Stromal cell of bone marrow (primary cell): ENCODE measurements at regions not wholly inside any gene's neighbourhood (a gene's known extent, or its start where the extent isn't known, plus 50 kb on each side); places are given as distances from the start of the nearest gene placed in this dataset.
A peak's percentile ranks its signal among the peaks of the same experiment; 100 is the strongest.
"Not testable (repeated sequence)": the region's sequence is repeated elsewhere in the genome, so short reads cannot be mapped to it uniquely, and the experiment has no call there.

ENCODE experiments used
- DNase-seq: peaks from one replicate; pipeline ENCODE4 v3.0.0-alpha.2; 2012; ENCODE audit warnings: low read depth

- no peak for DNase-seq
Observed at GRCh38 chr3:40753291-40753770, 228.6 kb downstream of the ZNF621 start.

DNA sequence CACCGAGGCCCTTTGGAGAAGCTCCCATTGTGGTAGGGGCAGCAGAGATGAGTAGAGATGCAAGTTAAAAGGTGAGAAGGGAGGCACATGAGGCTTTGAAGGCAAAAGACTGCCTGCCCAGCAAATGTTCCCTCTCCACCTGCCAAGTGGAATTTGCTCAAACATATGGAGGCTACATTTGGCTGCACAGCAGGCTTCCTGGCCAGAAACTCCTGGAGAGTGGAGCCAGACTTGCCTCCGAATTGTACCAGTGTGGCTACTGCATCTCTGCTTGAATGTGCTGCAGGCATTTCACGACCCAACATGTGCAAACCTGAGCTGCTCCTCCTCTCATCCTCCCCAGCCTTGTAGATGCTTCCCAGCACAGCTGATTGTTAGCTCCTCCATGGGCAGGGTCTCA, 229.2 kb downstream of the ZNF621 start:
- DNase-seq: no peak

- no peak for DNase-seq
Observed at GRCh38 chr3:40754994-40755393, 230.2 kb downstream of the ZNF621 start.

DNA sequence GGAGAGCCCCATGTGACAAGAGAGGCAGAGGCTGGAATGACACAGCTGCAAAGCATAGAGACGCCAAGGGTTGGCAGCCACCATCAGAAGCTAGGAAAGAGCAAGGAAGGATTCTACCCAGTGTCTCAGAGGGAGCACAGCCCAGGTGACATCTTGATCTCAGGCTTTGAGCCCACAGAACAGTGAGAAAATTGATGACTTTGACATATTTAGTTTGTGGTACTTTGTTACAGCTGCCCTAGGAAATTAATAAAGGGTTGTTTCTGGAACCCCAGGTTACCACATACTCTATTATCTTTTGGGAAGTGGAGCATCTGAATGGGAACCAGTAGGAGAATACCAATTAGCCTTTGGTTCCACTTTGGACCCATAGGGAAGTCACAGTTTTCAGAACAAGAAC, 231.7 kb downstream of the ZNF621 start:
- DNase-seq: no peak

GRCh38 chr3:40762771-40763170, 238.0 kb downstream of the ZNF621 start:
- DNase-seq: not testable (repeated sequence)

DNA sequence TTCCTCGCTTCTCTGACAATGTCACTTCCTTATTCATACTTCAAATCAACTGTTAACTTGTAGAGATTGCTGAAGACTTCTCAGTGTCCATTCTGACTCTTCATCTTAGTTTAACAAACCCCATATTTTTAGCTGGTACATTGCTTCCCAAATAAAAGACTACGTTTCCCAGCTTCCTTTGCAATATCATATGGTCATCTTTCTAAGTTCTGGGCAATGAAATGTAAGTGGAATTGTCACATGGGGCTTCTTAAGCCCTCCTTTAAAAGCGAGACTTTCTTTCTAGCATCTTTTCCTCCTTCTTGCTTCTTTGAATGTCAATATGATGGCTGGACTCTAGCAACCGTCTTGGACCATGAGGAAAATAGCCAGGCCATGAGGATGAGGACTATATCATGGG, 239.0 kb downstream of the ZNF621 start:
- DNase-seq: no peak

DNA sequence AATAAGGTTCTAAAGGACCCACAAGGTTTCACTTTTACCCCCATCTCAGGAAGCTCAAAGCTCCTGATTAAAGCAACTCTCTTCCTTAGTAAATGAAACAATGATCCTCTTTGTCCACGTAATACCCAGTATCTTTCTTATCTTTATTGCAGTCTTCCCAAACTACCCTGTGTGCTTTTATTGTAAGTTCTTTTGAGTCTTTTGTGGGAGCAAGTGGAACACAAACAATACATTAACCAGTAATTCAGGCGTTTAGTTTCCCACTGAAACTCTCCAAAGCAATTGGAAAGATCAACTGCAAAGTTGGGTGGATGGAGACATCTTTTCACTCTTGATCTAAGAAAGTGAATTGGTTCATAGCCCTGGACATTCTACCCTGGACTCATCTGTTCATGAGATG, 240.0 kb downstream of the ZNF621 start:
- DNase-seq: no peak

GRCh38 chr3:40765884-40766283, 241.1 kb downstream of the ZNF621 start:
- peak; percentile 97 for DNase-seq

- no peak for DNase-seq
Observed at GRCh38 chr3:40766396-40766795, 241.6 kb downstream of the ZNF621 start.

DNA sequence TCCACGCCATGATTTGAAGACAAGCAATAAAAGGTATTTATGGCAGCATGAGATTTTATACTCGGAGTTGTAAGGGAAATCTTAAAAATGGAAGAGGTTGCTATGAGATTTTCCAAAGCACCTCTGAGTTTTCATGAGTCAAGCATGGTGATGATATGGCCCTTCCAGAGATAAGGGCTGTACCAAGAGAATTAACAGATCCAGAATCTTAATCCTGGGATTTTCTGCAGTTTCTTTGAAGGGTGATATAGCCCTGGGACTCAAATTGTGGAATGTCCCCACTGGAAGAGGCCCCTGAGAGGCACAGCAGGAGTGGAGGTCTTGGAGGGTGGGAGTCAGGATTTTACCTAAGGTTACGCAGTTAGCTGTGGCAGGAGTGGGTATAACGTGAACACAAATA, 243.3 kb downstream of the ZNF621 start:
- no peak for DNase-seq

DNA sequence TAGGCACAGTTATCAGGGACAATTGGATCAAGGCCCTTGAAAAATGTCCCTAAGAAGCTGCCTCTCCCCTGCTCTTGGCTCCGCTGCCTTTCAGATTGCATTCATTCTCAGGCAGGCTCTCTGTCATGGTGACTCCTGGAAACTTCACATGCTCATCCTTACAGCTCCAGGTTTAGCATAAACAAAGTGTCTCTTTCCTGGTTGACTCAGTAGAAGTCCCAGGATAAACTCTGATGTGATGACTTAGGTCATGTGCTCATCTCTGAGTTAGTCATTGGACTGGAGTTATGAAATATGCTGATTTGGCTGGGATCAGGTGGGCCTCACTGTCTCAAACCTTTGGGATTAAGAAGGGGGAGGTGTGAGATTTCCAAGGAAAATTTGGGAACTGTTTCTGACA, 243.8 kb downstream of the ZNF621 start:
- DNase-seq: peak; percentile 72

- DNase-seq: no peak
Observed at GRCh38 chr3:40770061-40770460, 245.3 kb downstream of the ZNF621 start.

DNA sequence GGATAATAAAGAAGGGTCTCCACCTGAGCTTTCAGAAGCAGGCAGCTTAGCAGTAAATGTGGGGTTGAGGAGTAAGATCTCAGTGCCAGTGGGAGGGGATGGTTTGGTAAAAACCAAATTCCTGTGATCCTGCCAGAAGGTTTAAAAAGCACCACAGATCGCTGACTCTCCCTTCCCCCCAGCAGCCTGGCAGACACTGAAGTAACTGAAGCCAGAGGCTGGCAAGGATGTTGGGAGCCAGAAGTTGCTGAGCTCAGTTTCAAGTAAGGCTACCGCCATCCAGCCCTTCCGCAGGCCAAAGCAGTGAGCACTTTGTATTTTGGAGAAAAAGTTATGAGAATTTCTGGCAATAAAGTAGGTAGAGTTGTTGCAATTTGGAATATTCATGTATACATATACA, 246.4 kb downstream of the ZNF621 start:
- no peak for DNase-seq

- no peak for DNase-seq
Observed at GRCh38 chr3:40779039-40779438, 254.3 kb downstream of the ZNF621 start.

DNA sequence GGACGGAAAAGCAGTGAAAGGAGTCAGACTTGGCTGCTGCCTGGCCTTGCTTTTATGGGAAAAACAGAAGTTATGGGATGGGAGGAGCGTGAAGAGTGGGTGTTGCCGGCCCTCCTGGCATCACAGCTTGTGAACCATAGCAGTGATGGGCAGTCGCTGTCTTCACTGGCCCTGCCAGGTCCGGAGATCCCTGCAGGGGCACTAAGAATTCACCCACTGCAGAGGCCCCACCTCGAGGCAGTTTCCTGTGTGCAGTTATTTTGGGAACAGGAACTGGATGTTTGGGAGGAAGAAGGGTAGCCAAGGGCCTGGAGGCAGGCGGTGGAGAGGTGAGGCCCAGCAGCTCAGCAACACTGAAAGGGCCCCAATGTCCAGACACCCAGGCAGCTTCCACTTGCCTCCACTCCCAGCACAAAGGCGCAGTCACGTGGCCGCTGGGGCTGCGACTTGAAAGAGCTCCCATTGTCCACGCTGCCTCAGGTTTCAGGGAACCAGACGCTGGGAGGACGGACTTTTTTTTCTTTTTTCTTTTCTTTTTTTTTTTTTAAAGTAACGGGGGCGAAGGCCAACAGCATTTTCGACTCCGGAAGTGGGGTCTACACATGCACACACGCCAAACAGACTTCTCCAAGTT, 255.6 kb downstream of the ZNF621 start:
- DNase-seq: peak; percentile 77

DNA sequence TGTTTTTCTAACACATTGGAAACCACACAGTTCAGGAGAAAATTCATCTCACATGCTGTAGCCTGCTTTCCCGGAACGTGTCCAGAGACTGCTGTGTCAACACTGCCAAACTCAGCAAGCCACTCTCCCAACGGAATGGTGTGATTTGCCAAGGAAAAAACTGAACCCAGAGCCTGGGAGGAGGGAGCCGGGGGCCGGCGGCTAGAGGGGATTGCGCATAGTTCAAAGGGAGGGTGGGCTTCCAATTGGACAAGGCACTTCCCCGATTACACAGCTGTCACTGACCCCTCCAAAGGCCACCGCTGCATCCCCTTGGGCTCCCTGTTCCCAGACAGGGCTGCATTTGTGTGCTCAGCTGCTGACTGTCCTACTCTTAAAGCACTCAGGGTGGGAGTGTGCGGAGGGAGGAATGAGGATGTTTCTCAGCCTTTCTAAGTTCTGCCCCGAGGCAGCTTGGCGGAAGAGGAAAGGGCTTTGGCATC, 256.2 kb downstream of the ZNF621 start:
- peak; percentile 76 for DNase-seq

DNA sequence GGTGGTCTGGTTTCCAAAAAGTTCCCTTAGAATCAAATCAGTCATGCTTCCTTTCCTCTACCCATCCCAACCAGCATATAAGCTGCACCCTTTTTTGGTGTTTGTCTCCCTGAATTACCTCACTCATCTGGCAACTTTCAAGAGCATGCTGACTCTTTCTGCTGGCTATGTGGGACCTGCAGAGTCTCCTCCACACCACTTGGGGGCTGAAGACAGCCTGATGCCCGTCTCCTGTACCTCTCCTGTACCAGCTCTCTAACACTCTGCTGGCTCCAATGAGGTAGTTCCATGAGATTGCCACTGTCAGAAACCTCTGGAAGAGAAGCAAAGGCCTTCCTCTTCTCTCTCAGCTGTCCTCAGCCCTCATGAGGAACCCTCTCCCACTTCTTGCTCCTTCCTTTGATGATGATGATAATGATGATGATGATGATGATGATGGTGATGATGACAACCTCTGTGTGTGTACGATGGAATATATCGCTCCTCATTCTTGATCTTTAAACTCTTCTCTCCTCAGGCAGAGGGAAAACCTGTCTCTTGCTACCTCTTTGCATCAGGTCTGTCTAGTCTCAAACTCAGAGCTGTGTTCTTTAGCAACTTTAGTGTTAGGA, 257.5 kb downstream of the ZNF621 start:
- no peak for DNase-seq

DNA sequence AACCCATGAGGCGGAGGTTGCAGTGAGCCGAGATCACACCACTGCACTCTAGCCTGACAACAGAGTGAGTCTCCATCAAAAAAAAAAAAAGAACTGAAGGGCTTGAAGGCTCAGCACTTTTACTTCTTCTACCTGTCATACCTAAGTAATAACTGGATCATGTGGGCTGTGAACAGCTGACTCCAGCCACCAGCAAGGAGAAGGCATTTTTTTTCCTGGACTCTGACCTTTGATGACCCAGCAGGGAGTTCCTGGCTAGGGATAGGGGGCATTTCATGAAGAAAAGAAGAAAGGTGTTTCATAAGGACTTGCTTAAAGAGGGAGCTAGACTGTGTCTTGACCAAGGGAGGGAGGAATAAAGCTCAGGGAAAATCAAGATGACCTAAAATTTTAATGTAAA, 266.0 kb downstream of the ZNF621 start:
- no peak for DNase-seq

GRCh38 chr3:40793730-40794129, 269.0 kb downstream of the ZNF621 start:
- no peak for DNase-seq

- DNase-seq: peak; percentile 83
Observed at GRCh38 chr3:40800343-40800742, 275.6 kb downstream of the ZNF621 start.

GRCh38 chr3:40801284-40801741, 276.6 kb downstream of the ZNF621 start:
- DNase-seq: no peak

DNA sequence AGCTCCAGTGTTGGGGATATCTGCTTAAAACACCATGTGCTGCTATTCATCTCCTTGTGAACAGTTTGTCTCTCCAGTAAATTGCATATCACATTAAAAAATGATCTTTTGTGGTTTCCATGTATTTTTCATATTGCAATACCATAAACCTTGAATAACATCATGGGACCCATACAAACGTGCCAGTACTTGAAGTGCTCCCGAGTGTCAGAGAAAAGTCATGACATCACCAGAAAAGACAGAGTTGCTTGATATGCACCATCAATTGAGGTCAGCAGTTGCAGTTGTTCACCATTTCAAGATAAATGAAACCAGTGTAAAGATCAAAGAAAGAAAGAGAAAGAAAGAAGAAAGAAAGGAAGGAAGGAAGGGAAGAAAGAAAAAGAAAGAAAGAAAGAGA, 278.6 kb downstream of the ZNF621 start:
- no peak for DNase-seq

DNA sequence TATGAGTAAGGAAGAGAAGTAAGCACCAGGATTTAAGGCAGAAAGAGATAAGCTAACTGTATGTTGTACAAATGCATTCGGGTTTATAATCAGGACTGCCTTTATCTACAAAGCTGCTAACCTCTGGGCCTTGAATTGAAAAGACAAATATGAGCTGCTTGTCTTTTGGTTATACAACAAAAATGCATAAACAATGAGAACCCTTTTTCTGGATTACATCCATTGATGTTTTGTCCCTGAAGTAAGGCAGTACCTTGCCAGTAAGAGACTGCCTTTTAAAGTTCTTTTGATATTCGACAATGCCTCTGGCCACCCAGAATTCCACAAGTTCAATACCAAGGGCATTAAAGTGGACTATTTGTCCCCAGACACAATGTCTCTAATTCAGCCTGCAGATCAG, 280.7 kb downstream of the ZNF621 start:
- DNase-seq: no peak

GRCh38 chr3:40810813-40811212, 286.1 kb downstream of the ZNF621 start:
- DNase-seq: no peak
